ENCODE measurements at regions not wholly inside any gene's neighbourhood (a gene's known extent, or its start where the extent isn't known, plus 50 kb on each side); places are given as distances from the start of the nearest gene placed in this dataset.

- DNase-seq (ENCODE audit: low spot score) (no peak), ATAC-seq (ENCODE audit: low FRiP score) (no peak)
- TF ChIP-seq CTCF (IDR thresholded peaks at IDR 0.05) = no peak
Measured at GRCh38 chr1:234906654-234907053, 222.0 kb downstream of the TOMM20 start.

GRCh38 chr1:234902774-234903547 lies 225.7 kb downstream of the TOMM20 start:
- no peak for DNase-seq (ENCODE audit: low spot score)
- no peak for TF ChIP-seq CTCF (IDR thresholded peaks at IDR 0.05)
- no peak for ATAC-seq (ENCODE audit: low FRiP score)

- ATAC-seq (ENCODE audit: low FRiP score) = no peak
- TF ChIP-seq CTCF (IDR thresholded peaks at IDR 0.05) = no peak
- DNase-seq (ENCODE audit: low spot score) = no peak
Measured at GRCh38 chr1:234901491-234902049, 227.1 kb downstream of the TOMM20 start.

- DNase-seq (ENCODE audit: low spot score) (no peak), ATAC-seq (ENCODE audit: low FRiP score) (no peak)
- no peak for TF ChIP-seq CTCF (IDR thresholded peaks at IDR 0.05)
Measured at GRCh38 chr1:234900595-234900994, 228.0 kb downstream of the TOMM20 start.

GRCh38 chr1:234899730-234900072 lies 228.9 kb downstream of the TOMM20 start:
- TF ChIP-seq CTCF (IDR thresholded peaks at IDR 0.05) = no peak
- ATAC-seq (ENCODE audit: low FRiP score) (no peak), DNase-seq (ENCODE audit: low spot score) (no peak)

- DNase-seq (ENCODE audit: low spot score) = no peak
- ATAC-seq (ENCODE audit: low FRiP score) = no peak
- no peak for TF ChIP-seq CTCF (IDR thresholded peaks at IDR 0.05)
Measured at GRCh38 chr1:234899041-234899729, 229.5 kb downstream of the TOMM20 start.
